ENCODE measurements at regions not wholly inside any gene's neighbourhood (a gene's known extent, or its start where the extent isn't known, plus 50 kb on each side); places are given as distances from the start of the nearest gene placed in this dataset.

DNA sequence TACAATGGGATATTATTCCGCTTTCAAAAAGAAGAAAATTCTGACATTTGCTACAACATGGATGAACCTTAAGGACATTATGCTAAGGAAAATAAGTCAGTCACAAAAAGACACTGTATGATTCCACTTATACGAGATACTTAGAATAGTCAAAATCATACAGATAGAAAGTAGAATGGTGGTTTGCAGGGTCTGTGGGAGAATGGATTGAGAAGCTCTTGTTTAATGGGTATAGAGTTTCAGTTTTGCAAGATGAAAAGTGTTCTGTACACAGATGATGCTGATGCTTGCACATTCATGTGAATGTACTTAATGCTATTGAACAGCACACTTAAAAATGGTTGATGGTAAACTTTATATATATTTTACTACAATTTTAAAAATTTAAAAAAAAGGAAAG lies 2050.7 kb upstream of the WWC1 start:
- Histone ChIP-seq H3K36me3 (replicated peaks in 1 of 2; ENCODE audit: insufficient read depth in 1 of 2, low read depth in 2 of 2) (no peaks in the 10 kb centered on the region), H3K4me1 (no peaks in the 10 kb centered on the region), H3K9me3 (no peaks in the 10 kb centered on the region), H3K4me3 (no peak overlapping the region), H3K27me3 (no peaks in the 10 kb centered on the region), H3K27ac (no peak overlapping the region)
- ATAC-seq = no peak
- 78 to 87% methylated on average over 2 of the region's 2 CpGs for WGBS, 2 donors
- no peak for TF ChIP-seq POLR2A (IDR thresholded peaks at IDR 0.05)
- TF ChIP-seq, protein P1, sequence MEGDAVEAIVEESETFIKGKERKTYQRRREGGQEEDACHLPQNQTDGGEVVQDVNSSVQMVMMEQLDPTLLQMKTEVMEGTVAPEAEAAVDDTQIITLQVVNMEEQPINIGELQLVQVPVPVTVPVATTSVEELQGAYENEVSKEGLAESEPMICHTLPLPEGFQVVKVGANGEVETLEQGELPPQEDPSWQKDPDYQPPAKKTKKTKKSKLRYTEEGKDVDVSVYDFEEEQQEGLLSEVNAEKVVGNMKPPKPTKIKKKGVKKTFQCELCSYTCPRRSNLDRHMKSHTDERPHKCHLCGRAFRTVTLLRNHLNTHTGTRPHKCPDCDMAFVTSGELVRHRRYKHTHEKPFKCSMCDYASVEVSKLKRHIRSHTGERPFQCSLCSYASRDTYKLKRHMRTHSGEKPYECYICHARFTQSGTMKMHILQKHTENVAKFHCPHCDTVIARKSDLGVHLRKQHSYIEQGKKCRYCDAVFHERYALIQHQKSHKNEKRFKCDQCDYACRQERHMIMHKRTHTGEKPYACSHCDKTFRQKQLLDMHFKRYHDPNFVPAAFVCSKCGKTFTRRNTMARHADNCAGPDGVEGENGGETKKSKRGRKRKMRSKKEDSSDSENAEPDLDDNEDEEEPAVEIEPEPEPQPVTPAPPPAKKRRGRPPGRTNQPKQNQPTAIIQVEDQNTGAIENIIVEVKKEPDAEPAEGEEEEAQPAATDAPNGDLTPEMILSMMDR (IDR thresholded peaks at IDR 0.05) = no peak
- no peak for DNase-seq
- intact Hi-C loops (cut with DNase I) = no loop called here

- Histone ChIP-seq H3K27me3 (no peaks in the 10 kb centered on the region), H3K9me3 (no peaks in the 10 kb centered on the region), H3K4me1 (no peaks in the 10 kb centered on the region), H3K27ac (no peak overlapping the region), H3K36me3 (replicated peaks in 1 of 2; ENCODE audit: insufficient read depth in 1 of 2, low read depth in 2 of 2) (no peaks in the 10 kb centered on the region), H3K4me3 (no peak overlapping the region)
- WGBS, 2 donors = 67 to 71% methylated on average over 2 of the region's 2 CpGs
- intact Hi-C loops (cut with DNase I) = no loop called here
- ATAC-seq (no peak), DNase-seq (no peak)
- TF ChIP-seq, protein P1 (IDR thresholded peaks at IDR 0.05) = no peak
- no peak for TF ChIP-seq POLR2A (IDR thresholded peaks at IDR 0.05)
Observed at GRCh38 chr5:166245556-166245955, 2045.9 kb upstream of the WWC1 start.

GRCh38 chr5:166251786-166252185 lies 2039.7 kb upstream of the WWC1 start:
- Histone ChIP-seq H3K27ac (no peak overlapping the region), H3K4me1 (no peaks in the 10 kb centered on the region), H3K36me3 (replicated peaks in 1 of 2; ENCODE audit: insufficient read depth in 1 of 2, low read depth in 2 of 2) (no peaks in the 10 kb centered on the region), H3K4me3 (no peak overlapping the region), H3K9me3 (no peaks in the 10 kb centered on the region), H3K27me3 (no peaks in the 10 kb centered on the region)
- 56 to 58% methylated on average over 4 of the region's 4 CpGs for whole genome bisulfite sequencing, 2 donors
- no peak for TF ChIP-seq POLR2A (IDR thresholded peaks at IDR 0.05)
- TF ChIP-seq, protein P1 (IDR thresholded peaks at IDR 0.05) = no peak
- no peak for ATAC-seq
- intact Hi-C loops (cut with DNase I) = no loop called here
- no peak for DNase-seq

DNA sequence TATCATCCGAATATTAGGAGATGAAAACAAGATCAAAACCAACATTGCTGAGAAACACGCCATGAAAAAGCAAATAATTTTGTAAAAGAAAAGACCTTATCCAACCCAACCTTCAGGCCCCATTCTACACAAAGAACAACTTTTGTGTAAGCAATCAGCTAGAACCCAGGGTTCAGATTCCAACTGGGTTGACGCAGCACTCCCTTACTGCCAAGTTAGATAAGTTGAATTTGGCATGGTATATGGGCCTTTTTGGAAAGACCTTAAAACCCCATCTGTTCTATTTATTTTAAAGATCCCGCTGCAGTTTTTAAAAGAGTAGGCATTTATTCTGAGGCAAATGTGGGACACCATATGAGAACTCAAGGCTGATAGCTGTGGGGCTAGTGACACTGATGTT lies 2033.8 kb upstream of the WWC1 start:
- Histone ChIP-seq H3K9me3 (no peaks in the 10 kb centered on the region), H3K27me3 (no peaks in the 10 kb centered on the region), H3K36me3 (replicated peaks in 1 of 2; ENCODE audit: insufficient read depth in 1 of 2, low read depth in 2 of 2) (no peaks in the 10 kb centered on the region), H3K4me3 (no peak overlapping the region), H3K4me1 (no peaks in the 10 kb centered on the region), H3K27ac (no peak overlapping the region)
- ATAC-seq = no peak
- WGBS, 2 donors = 70 to 71% methylated on average over 4 of the region's 4 CpGs
- no peak for DNase-seq
- intact Hi-C loops (cut with DNase I) = no loop called here
- TF ChIP-seq, protein P1 (IDR thresholded peaks at IDR 0.05) = no peak
- no peak for TF ChIP-seq POLR2A (IDR thresholded peaks at IDR 0.05)

GRCh38 chr5:166262395-166262794 lies 2029.0 kb upstream of the WWC1 start:
- 89 to 92% methylated on average over 3 of the region's 3 CpGs for WGBS, 2 donors
- Histone ChIP-seq H3K9me3 (no peaks in the 10 kb centered on the region), H3K4me1 (no peaks in the 10 kb centered on the region), H3K27me3 (no peaks in the 10 kb centered on the region), H3K4me3 (no peak overlapping the region), H3K27ac (no peak overlapping the region), H3K36me3 (replicated peaks in 1 of 2; ENCODE audit: insufficient read depth in 1 of 2, low read depth in 2 of 2) (no peaks in the 10 kb centered on the region)
- ATAC-seq (no peak), DNase-seq (no peak)
- TF ChIP-seq, protein P1 (IDR thresholded peaks at IDR 0.05) = no peak
- TF ChIP-seq POLR2A (IDR thresholded peaks at IDR 0.05) = no peak
- intact Hi-C loops (cut with DNase I) = no loop called here
